Stomach (tissue), 4 donors: ENCODE measurements at regions not wholly inside any gene's neighbourhood (a gene's known extent, or its start where the extent isn't known, plus 50 kb on each side); places are given as distances from the start of the nearest gene placed in this dataset.

Experiments
- CTCF ChIP-seq, 7 experiments: fragments of 450-650 bp in 4 of 7; fragments of 200-600 bp in 3 of 7; sonication (generic) in 3 of 7; IDR thresholded peaks; one replicate each; pipeline ENCODE4 v1.5.1; 2016 to 2019; ENCODE audit warnings: antibody characterized with exemption in 7 of 7, control low read depth in 2 of 7, mild to moderate bottlenecking in 1 of 7
- EP300 ChIP-seq: sonication (generic); formaldehyde crosslinking; IDR thresholded peaks from one replicate; pipeline ENCODE4 v1.6.1; 2017; ENCODE audit warnings: antibody characterized with exemption
- POLR2A ChIP-seq, 4 donors: fragments of 450-650 bp; IDR thresholded peaks; one replicate each; pipeline ENCODE4 v1.6.1; 2016; ENCODE audit warnings: antibody characterized with exemption in 4 of 4, control low read depth in 2 of 4, mild to moderate bottlenecking in 1 of 4, moderate library complexity in 1 of 4

DNA sequence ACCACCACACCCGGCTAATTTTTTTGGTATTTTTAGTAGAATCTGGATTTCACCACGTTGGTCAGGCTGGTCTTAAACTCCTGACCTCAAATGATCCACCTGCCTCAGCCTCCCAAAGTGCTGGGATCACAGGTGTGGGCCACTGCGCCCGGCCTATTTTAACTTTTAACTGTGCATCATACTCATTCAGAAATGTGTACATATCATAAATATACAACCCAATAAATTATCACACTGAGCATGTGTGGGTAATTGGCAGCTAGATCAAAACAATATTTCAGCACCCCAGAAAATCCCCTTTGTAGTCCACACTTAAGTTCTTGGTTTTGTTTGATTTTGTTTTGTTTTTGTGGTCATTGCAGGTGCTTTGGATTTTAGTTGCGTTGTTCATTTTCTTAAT lies 228.9 kb upstream of the ZNF217 start:
- no peak for TF ChIP-seq CTCF (IDR thresholded peaks at IDR 0.05)
- TF ChIP-seq POLR2A (IDR thresholded peaks at IDR 0.05): no peak
- TF ChIP-seq EP300: no peak
